ENCODE measurements at regions not wholly inside any gene's neighbourhood (a gene's known extent, or its start where the extent isn't known, plus 50 kb on each side); places are given as distances from the start of the nearest gene placed in this dataset.

DNA sequence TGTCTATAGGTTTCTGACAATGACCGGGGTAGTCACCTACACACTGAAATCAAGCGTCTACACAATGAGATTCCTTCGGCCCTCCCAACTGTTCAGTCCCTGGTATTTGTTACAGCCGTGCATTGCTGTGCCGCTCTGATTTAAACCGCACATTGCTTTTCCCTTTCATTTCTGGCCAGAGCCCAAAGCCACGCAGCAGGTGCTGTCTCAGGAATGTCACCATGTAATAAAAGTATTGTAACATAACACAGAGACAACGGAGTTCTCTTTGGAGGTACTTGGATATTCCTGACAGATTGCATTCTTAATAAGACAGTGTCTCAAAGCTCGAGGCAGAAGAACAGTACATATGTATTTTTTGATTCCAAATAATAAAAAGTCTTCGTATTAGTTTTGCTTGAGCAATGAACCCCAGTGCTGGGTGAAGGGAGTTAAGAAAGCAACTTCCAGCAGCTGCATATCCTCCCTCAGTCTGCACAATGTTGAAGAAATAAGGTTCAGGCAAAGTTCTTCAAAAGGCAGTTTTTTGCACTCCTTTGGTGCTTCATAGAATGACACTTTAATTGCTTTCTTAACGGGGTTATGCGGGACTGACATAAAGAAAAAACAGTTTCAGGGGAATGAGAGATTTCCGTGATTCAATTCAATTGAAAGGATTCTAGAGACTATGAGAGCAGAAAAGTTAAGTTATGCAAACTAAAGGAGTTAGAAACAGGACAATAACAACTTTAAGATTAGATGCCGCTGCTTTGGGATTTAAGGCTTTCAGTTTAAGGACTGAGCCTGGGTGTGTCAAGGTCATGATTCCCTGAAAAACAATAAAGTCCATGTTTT lies 288.7 kb upstream of the FLRT2 start (continued):
- TF ChIP-seq NANOG (IDR thresholded peaks at IDR 0.05; ENCODE audit: borderline replicate concordance): no peak

DNA sequence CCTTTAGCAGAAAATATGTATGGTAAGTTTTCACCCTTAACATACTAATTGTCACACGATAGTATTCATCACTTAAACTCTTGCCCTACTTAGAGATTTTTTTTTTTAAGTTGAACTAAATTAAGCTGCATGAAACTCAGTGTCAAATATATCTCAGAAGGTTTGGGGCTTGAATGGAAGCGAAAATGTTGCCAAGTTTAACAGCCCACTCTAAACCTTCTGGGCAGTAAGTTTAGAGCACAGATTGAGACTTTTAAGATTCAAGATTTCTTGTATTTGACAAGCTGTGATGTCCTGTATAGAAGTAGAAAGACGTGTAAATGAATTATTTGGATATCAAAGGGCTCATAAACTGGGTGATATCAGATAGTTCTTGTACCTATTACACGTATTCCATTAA lies 287.3 kb upstream of the FLRT2 start:
- H3K36me3 Mint-ChIP-seq (ENCODE audit: low read depth): no peaks in the 10 kb centered on the region
- ATAC-seq (no peak), DNase-seq (ENCODE audit: low spot score) (no peak)
- peaks cover 23% of the 10 kb centered on the region; the same call in 2 of the 3 replicates for H3K4me1 Mint-ChIP-seq
- H3K27ac Mint-ChIP-seq: no peak overlapping the region
- Histone ChIP-seq H3K9me2 (ENCODE audit: insufficient read depth) (no peaks in the 10 kb centered on the region), H3K4me1 (ENCODE audit: insufficient read depth) (peaks cover 26% of the 10 kb centered on the region), H3K27me3 (ENCODE audit: insufficient read depth) (no peaks in the 10 kb centered on the region), H3F3A (replicated peaks; ENCODE audit: low read depth) (no peaks in the 10 kb centered on the region), H4K20me1 (replicated peaks; ENCODE audit: insufficient read depth) (no peaks in the 10 kb centered on the region), H3K36me3 (ENCODE audit: insufficient read depth) (no peaks in the 10 kb centered on the region), H2AFZ (no peak overlapping the region), H3K4me2 (no peak overlapping the region), H3K79me2 (replicated peaks; ENCODE audit: insufficient read depth) (no peaks in the 10 kb centered on the region), H3K27ac (ENCODE audit: low read depth) (no peak overlapping the region), H3K4me3 (no peak overlapping the region)
- H3K27me3 Mint-ChIP-seq (ENCODE audit: insufficient read depth, low read depth, poor library complexity): no peaks in the 10 kb centered on the region
- no peak overlapping the region for H3K4me3 Mint-ChIP-seq
- H3K9me3 Mint-ChIP-seq: no peaks in the 10 kb centered on the region; the same call in 2 of the 3 replicates
- TF ChIP-seq ZNF331 (CRISPR knock-in tag; IDR thresholded peaks at IDR 0.05; ENCODE audit: low read depth) (no peak), CREB1 (CRISPR knock-in tag; IDR thresholded peaks at IDR 0.05; ENCODE audit: low read depth) (no peak), POLR2AphosphoS5 (IDR thresholded peaks at IDR 0.05; ENCODE audit: low read depth) (no peak), ZNF114 (CRISPR knock-in tag; IDR thresholded peaks at IDR 0.05) (no peak), STAT1 (IDR thresholded peaks at IDR 0.05; ENCODE audit: unreplicated experiment) (no peak), EZH2 (IDR thresholded peaks at IDR 0.05; ENCODE audit: low read depth, unreplicated experiment) (no peak), JUNB (IDR thresholded peaks at IDR 0.05; ENCODE audit: unreplicated experiment) (no peak), NANOG (IDR thresholded peaks at IDR 0.05; ENCODE audit: borderline replicate concordance) (no peak), EZH2phosphoT487 (IDR thresholded peaks at IDR 0.05; ENCODE audit: unreplicated experiment) (no peak)
- TF ChIP-seq, protein P1, sequence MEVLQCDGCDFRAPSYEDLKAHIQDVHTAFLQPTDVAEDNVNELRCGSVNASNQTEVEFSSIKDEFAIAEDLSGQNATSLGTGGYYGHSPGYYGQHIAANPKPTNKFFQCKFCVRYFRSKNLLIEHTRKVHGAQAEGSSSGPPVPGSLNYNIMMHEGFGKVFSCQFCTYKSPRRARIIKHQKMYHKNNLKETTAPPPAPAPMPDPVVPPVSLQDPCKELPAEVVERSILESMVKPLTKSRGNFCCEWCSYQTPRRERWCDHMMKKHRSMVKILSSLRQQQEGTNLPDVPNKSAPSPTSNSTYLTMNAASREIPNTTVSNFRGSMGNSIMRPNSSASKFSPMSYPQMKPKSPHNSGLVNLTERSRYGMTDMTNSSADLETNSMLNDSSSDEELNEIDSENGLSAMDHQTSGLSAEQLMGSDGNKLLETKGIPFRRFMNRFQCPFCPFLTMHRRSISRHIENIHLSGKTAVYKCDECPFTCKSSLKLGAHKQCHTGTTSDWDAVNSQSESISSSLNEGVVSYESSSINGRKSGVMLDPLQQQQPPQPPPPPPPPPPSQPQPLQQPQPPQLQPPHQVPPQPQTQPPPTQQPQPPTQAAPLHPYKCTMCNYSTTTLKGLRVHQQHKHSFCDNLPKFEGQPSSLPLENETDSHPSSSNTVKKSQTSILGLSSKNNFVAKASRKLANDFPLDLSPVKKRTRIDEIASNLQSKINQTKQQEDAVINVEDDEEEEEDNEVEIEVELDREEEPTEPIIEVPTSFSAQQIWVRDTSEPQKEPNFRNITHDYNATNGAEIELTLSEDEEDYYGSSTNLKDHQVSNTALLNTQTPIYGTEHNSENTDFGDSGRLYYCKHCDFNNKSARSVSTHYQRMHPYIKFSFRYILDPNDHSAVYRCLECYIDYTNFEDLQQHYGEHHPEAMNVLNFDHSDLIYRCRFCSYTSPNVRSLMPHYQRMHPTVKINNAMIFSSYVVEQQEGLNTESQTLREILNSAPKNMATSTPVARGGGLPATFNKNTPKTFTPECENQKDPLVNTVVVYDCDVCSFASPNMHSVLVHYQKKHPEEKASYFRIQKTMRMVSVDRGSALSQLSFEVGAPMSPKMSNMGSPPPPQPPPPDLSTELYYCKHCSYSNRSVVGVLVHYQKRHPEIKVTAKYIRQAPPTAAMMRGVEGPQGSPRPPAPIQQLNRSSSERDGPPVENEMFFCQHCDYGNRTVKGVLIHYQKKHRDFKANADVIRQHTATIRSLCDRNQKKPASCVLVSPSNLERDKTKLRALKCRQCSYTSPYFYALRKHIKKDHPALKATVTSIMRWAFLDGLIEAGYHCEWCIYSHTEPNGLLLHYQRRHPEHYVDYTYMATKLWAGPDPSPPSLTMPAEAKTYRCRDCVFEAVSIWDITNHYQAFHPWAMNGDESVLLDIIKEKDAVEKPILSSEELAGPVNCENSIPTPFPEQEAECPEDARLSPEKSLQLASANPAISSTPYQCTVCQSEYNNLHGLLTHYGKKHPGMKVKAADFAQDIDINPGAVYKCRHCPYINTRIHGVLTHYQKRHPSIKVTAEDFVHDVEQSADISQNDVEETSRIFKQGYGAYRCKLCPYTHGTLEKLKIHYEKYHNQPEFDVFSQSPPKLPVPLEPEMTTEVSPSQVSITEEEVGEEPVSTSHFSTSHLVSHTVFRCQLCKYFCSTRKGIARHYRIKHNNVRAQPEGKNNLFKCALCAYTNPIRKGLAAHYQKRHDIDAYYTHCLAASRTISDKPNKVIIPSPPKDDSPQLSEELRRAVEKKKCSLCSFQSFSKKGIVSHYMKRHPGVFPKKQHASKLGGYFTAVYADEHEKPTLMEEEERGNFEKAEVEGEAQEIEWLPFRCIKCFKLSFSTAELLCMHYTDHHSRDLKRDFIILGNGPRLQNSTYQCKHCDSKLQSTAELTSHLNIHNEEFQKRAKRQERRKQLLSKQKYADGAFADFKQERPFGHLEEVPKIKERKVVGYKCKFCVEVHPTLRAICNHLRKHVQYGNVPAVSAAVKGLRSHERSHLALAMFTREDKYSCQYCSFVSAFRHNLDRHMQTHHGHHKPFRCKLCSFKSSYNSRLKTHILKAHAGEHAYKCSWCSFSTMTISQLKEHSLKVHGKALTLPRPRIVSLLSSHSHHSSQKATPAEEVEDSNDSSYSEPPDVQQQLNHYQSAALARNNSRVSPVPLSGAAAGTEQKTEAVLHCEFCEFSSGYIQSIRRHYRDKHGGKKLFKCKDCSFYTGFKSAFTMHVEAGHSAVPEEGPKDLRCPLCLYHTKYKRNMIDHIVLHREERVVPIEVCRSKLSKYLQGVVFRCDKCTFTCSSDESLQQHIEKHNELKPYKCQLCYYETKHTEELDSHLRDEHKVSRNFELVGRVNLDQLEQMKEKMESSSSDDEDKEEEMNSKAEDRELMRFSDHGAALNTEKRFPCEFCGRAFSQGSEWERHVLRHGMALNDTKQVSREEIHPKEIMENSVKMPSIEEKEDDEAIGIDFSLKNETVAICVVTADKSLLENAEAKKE (CRISPR knock-in tag; IDR thresholded peaks at IDR 0.05): no peak
- TF ChIP-seq, protein P2, sequence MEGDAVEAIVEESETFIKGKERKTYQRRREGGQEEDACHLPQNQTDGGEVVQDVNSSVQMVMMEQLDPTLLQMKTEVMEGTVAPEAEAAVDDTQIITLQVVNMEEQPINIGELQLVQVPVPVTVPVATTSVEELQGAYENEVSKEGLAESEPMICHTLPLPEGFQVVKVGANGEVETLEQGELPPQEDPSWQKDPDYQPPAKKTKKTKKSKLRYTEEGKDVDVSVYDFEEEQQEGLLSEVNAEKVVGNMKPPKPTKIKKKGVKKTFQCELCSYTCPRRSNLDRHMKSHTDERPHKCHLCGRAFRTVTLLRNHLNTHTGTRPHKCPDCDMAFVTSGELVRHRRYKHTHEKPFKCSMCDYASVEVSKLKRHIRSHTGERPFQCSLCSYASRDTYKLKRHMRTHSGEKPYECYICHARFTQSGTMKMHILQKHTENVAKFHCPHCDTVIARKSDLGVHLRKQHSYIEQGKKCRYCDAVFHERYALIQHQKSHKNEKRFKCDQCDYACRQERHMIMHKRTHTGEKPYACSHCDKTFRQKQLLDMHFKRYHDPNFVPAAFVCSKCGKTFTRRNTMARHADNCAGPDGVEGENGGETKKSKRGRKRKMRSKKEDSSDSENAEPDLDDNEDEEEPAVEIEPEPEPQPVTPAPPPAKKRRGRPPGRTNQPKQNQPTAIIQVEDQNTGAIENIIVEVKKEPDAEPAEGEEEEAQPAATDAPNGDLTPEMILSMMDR (conservative IDR thresholded peaks at IDR 0.05; ENCODE audit: low read depth in 2 of 2): no peak
- TF ChIP-seq, protein P3, sequence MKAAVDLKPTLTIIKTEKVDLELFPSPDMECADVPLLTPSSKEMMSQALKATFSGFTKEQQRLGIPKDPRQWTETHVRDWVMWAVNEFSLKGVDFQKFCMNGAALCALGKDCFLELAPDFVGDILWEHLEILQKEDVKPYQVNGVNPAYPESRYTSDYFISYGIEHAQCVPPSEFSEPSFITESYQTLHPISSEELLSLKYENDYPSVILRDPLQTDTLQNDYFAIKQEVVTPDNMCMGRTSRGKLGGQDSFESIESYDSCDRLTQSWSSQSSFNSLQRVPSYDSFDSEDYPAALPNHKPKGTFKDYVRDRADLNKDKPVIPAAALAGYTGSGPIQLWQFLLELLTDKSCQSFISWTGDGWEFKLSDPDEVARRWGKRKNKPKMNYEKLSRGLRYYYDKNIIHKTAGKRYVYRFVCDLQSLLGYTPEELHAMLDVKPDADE (IDR thresholded peaks at IDR 0.05): no peak

Measured in GM23338 (cell line).